HepG2 (cell line): ENCODE measurements at regions not wholly inside any gene's neighbourhood (a gene's known extent, or its start where the extent isn't known, plus 50 kb on each side); places are given as distances from the start of the nearest gene placed in this dataset.

ENCODE experiments used
- ATAC-seq: fragments of 200-7000 bp; cut with Tn5 transposase; 3 replicates; pipeline ENCODE4 v1.9.1; 2020; ENCODE audit warnings: mild to moderate bottlenecking, moderate library complexity
- BruUV-seq: library from RNA; stranded (reverse); fragments of 400-500 nt; replicated peaks from 2 replicates; lab custom pipeline; 2021; lab: Mats Ljungman, UMichigan
- CTCF ChIA-PET: fragments of 300-600 bp; formaldehyde crosslinking; extraction: SDS; loops from one replicate; lab custom pipeline; 2021; ENCODE audit warnings: low total read pairs, inconsistent platforms, low intra/inter-chr PET ratio; lab: Yijun Ruan, JAX
- POLR2A ChIA-PET: fragments of 350-600 bp; sonication (Branson Sonifier 250); formaldehyde crosslinking; loops from one replicate; lab custom pipeline; 2020; ENCODE audit warnings: antibody characterized with exemption, inconsistent platforms; lab: Yijun Ruan, JAX
- DNase-seq: peaks from one replicate; pipeline ENCODE4 v3.0.0-alpha.2; 2015; ENCODE audit warnings: low spot score
- FAIRE-seq: peaks from 3 replicates; lab custom pipeline; 2011; peaks lifted over from hg19 to GRCh38; lab: Jason Lieb, UNC
- H2AFZ ChIP-seq: one replicate; pipeline ENCODE4 v1.6.1; 2011; ENCODE audit warnings: low read length, inconsistent platforms
- H3K27ac ChIP-seq: fragments of 300-600 bp; 3 replicates; pipeline ENCODE4 v1.8.0; 2011; ENCODE audit warnings: mixed run types, mild to moderate bottlenecking, mixed read lengths, low read length, inconsistent platforms; ENCODE audit not compliant: insufficient read depth; ENCODE audit errors: extremely low read length
- H3K27me3 ChIP-seq, 2 experiments: fragments of 200-600 bp in 1 of 2; 2 replicates in 1 of 2; 3 replicates in 1 of 2; pipeline versions ENCODE4 v1.6.0 to v1.8.0; 2011; ENCODE audit warnings: low read length in 2 of 2, mild to moderate bottlenecking in 2 of 2, moderate library complexity in 2 of 2, inconsistent platforms in 1 of 2; ENCODE audit not compliant: insufficient read depth in 2 of 2, control insufficient read depth in 1 of 2
- H3K36me3 ChIP-seq, 2 experiments: fragments of 200-600 bp in 1 of 2; replicated peaks in 1 of 2; 2 replicates in 1 of 2; 3 replicates in 1 of 2; pipeline versions ENCODE4 v1.5.1 to v1.8.0; 2011; ENCODE audit warnings: low read length in 2 of 2, inconsistent platforms in 1 of 2; ENCODE audit not compliant: insufficient read depth in 2 of 2, control insufficient read depth in 1 of 2
- H3K4me1 ChIP-seq: 2 replicates; pipeline ENCODE4 v1.5.1; 2012; ENCODE audit warnings: low read length, inconsistent platforms; ENCODE audit not compliant: insufficient read depth
- H3K4me2 ChIP-seq: 2 replicates; pipeline ENCODE4 v1.6.0; 2011; ENCODE audit warnings: low read depth, low read length, inconsistent platforms
- H3K4me3 ChIP-seq, 3 experiments: fragments of 200-600 bp in 1 of 3; sonication (generic), shearing (Covaris generic) in 1 of 3; replicated peaks in 1 of 3; 2 replicates each; pipeline ENCODE4 v1.5.1; 2011 to 2016; ENCODE audit warnings: low read length in 3 of 3, inconsistent platforms in 2 of 3, low read depth in 2 of 3, mild to moderate bottlenecking in 2 of 3, control low read depth in 1 of 3, mixed read lengths in 1 of 3; ENCODE audit not compliant: insufficient read depth in 1 of 3
- H3K79me2 ChIP-seq: one replicate; pipeline ENCODE4 v1.6.1; 2011; ENCODE audit warnings: low read length, inconsistent platforms; ENCODE audit not compliant: insufficient read depth
- H3K9ac ChIP-seq: 2 replicates; pipeline ENCODE4 v1.6.0; 2011; ENCODE audit warnings: mild to moderate bottlenecking, low read depth, low read length, inconsistent platforms; ENCODE audit not compliant: insufficient read depth
- H3K9me3 ChIP-seq: 2 replicates; pipeline ENCODE4 v1.5.1; 2012; ENCODE audit warnings: mild to moderate bottlenecking, low read length
- H4K20me1 ChIP-seq: 2 replicates; pipeline ENCODE4 v1.6.0; 2011; ENCODE audit warnings: inconsistent platforms, mild to moderate bottlenecking, low read length, moderate library complexity; ENCODE audit not compliant: insufficient read depth
- AHR ChIP-seq: IDR thresholded peaks from 2 replicates; pipeline ENCODE4 v1.6.1; 2018; ENCODE audit warnings: missing genetic modification reagents, missing compliant biosample characterization
- ARNTL ChIP-seq: sonication (generic); formaldehyde crosslinking; IDR thresholded peaks from 2 replicates; pipeline ENCODE4 v1.4.0; 2020; ENCODE audit warnings: mild to moderate bottlenecking, missing genetic modification reagents
- MAFF ChIP-seq: IDR thresholded peaks from 2 replicates; pipeline ENCODE4 v1.6.1; 2011; ENCODE audit warnings: low read depth, low read length, improper control_type of control experiment
- MAFK ChIP-seq, 2 experiments: IDR thresholded peaks in 1 of 2; conservative IDR thresholded peaks in 1 of 2; 2 replicates each; pipeline ENCODE4 v1.6.1; 2011; ENCODE audit warnings: improper control_type of control experiment in 2 of 2, low read length in 2 of 2
- PCBP1 ChIP-seq: fragments of 200-400 bp; formaldehyde crosslinking; IDR thresholded peaks from 2 replicates; pipeline ENCODE4 v1.6.1; 2017; ENCODE audit warnings: mild to moderate bottlenecking, low read depth, low read length, borderline replicate concordance
- RXRB ChIP-seq: IDR thresholded peaks from 2 replicates; pipeline ENCODE4 v1.6.1; 2016; ENCODE audit warnings: borderline replicate concordance, missing genetic modification reagents, missing compliant biosample characterization
- XBP1 ChIP-seq: sonication (generic); formaldehyde crosslinking; IDR thresholded peaks from 2 replicates; pipeline ENCODE4 v1.5.0; 2020; ENCODE audit warnings: missing genetic modification reagents
- ZBTB7B ChIP-seq: sonication (generic); formaldehyde crosslinking; IDR thresholded peaks from 2 replicates; pipeline ENCODE4 v1.4.0; 2020; ENCODE audit warnings: missing genetic modification reagents
- ZNF101 ChIP-seq: sonication (generic); formaldehyde crosslinking; IDR thresholded peaks from 2 replicates; pipeline ENCODE4 v1.4.0; 2020; ENCODE audit warnings: mild to moderate bottlenecking, low read depth, missing genetic modification reagents, borderline replicate concordance
- ZNF225 ChIP-seq: sonication (generic); formaldehyde crosslinking; IDR thresholded peaks from 2 replicates; pipeline ENCODE4 v1.4.0; 2020; ENCODE audit warnings: mild to moderate bottlenecking, missing genetic modification reagents
- ZNF33B ChIP-seq: sonication (generic); formaldehyde crosslinking; IDR thresholded peaks from 2 replicates; pipeline ENCODE4 v1.5.1; 2020; ENCODE audit warnings: mild to moderate bottlenecking, missing genetic modification reagents
- ZNF615 ChIP-seq: sonication (generic); formaldehyde crosslinking; IDR thresholded peaks from 2 replicates; pipeline ENCODE4 v1.5.0; 2020; ENCODE audit warnings: mild to moderate bottlenecking, missing genetic modification reagents, borderline replicate concordance
- WGBS: methylation state at CpG from one replicate; pipeline ENCODE4 v1.1.6; 2017; ENCODE audit warnings: low lambda C conversion rate; 5-methylcytosine and 5-hydroxymethylcytosine counted together
- in situ Hi-C: cut with HindIII; loops from 2 replicates; pipeline ENCODE4 v1.10.0; 2017; ENCODE audit warnings: low pct_unique_long_range_greater_than_20kb; ENCODE audit not compliant: extremely low pct_ligation_motif_present
- intact Hi-C: fragments of 100-400 bp; cut with micrococcal nuclease; formaldehyde crosslinking; loops from one replicate; pipeline ENCODE4 v1.10.0; 2022; ENCODE audit not compliant: unreplicated experiment
- TF ChIP-seq, protein P1 (sequence below), 2 experiments: sonication (generic) in 1 of 2; formaldehyde crosslinking in 1 of 2; IDR thresholded peaks; 2 replicates each; pipeline versions ENCODE4 v1.6.1 to v1.9.0; 2014 to 2022; ENCODE audit warnings: antibody characterized with exemption in 1 of 2, borderline replicate concordance in 1 of 2, inconsistent platforms in 1 of 2, low read depth in 1 of 2, missing genetic modification reagents in 1 of 2

DNA sequence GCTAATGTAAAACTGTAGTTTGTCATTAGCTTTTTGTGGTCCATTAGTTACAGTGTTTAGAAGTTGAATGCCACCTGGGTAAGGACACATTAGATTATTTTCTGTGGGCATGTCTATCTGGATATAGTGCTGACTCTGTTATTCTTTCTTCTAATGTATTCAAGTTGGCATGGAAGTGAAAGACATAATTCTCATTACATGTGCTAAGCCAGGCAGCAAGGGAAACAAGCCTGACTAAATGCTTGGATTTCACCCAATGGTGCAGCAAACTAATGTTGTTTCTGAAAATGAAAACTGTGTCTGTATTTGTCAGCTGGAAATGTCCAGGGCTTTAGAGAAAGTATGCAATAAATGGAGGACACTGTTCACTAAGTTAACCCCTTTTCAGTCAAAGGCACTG lies 100.7 kb downstream of the NUP35 start:
- no peaks in the 10 kb centered on the region for H3K79me2 ChIP-seq
- ATAC-seq (no peak), FAIRE-seq (no peak), DNase-seq (no peak)
- no peaks in the 10 kb centered on the region for H3K4me1 ChIP-seq
- CTCF ChIA-PET: no interaction called here
- POLR2A ChIA-PET: no interaction called here
- no TSS peak for BruUV-seq
- no peak overlapping the region for H2AFZ ChIP-seq
- no peak overlapping the region for H3K27ac ChIP-seq
- in situ Hi-C loops: no loop called here
- no peaks in the 10 kb centered on the region for H4K20me1 ChIP-seq
- H3K4me2 ChIP-seq: no peak overlapping the region
- no peak overlapping the region for H3K4me3 ChIP-seq
- TF ChIP-seq XBP1 (no peak), MAFF (peak; percentile 49; the same call in 1 of the 2 replicates), ARNTL (CRISPR knock-in tag) (no peak), ZNF101 (no peak), MAFK (conservative IDR thresholded peaks at IDR 0.05 in 1 of 2, IDR thresholded peaks at IDR 0.05 in 1 of 2; ENCODE audit: low read length in 2 of 2) (peak; percentile 19 to 59; a peak in 1 of 4 replicates), ZNF615 (no peak), AHR (CRISPR knock-in tag) (no peak)
- TF ChIP-seq, all 625 proteins: peak for 2
- Histone ChIP-seq H3K9ac (no peak overlapping the region), H3K27me3 (no peaks in the 10 kb centered on the region), H3K36me3 (no peaks in the 10 kb centered on the region), H3K9me3 (no peaks in the 10 kb centered on the region)
- intact Hi-C loops: no loop called here

DNA sequence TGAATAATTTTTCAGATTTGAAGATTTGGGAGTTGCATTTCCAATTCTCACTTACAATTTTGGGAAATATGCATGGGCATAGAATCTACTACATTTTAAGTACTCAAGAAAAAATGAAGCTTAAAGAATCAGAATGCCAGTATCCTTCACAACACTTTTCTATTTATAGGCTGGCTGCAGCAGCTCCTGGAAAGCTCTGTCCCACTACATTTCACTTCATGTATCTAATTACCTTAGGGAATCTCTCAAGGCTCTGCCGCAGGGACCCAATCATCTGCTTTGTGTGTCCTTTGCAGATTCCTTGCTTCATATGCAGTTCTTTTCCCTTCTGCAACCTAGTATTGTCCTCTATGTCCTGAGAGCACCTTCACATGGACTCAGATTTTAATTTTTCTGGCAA lies 102.9 kb downstream of the NUP35 start:
- in situ Hi-C loops: no loop called here
- no TSS peak for BruUV-seq
- CTCF ChIA-PET: no interaction called here
- FAIRE-seq: no peak
- no peaks in the 10 kb centered on the region for H4K20me1 ChIP-seq
- 100% methylated on average over 1 of the region's 1 CpG for WGBS
- no peaks in the 10 kb centered on the region for H3K36me3 ChIP-seq
- intact Hi-C loops: no loop called here
- ATAC-seq: no peak
- H3K9ac ChIP-seq: no peak overlapping the region
- no peak overlapping the region for H2AFZ ChIP-seq
- no peaks in the 10 kb centered on the region for H3K79me2 ChIP-seq
- TF ChIP-seq RXRB (CRISPR knock-in tag) (no peak), ZNF33B (no peak), PCBP1 (no peak), ZNF225 (CRISPR knock-in tag) (no peak), ZBTB7B (no peak)
- TF ChIP-seq, protein P1, sequence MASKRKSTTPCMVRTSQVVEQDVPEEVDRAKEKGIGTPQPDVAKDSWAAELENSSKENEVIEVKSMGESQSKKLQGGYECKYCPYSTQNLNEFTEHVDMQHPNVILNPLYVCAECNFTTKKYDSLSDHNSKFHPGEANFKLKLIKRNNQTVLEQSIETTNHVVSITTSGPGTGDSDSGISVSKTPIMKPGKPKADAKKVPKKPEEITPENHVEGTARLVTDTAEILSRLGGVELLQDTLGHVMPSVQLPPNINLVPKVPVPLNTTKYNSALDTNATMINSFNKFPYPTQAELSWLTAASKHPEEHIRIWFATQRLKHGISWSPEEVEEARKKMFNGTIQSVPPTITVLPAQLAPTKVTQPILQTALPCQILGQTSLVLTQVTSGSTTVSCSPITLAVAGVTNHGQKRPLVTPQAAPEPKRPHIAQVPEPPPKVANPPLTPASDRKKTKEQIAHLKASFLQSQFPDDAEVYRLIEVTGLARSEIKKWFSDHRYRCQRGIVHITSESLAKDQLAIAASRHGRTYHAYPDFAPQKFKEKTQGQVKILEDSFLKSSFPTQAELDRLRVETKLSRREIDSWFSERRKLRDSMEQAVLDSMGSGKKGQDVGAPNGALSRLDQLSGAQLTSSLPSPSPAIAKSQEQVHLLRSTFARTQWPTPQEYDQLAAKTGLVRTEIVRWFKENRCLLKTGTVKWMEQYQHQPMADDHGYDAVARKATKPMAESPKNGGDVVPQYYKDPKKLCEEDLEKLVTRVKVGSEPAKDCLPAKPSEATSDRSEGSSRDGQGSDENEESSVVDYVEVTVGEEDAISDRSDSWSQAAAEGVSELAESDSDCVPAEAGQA (IDR thresholded peaks at IDR 0.05; ENCODE audit: low read depth): no peak
- TF ChIP-seq, protein P1 (CRISPR knock-in tag; IDR thresholded peaks at IDR 0.05; ENCODE audit: borderline replicate concordance): no peak
- no peak for DNase-seq
- H3K4me3 ChIP-seq: no peak overlapping the region
- no peaks in the 10 kb centered on the region for H3K27me3 ChIP-seq
- no peak overlapping the region for H3K27ac ChIP-seq
- POLR2A ChIA-PET: no interaction called here
- H3K4me2 ChIP-seq: no peak overlapping the region
- no peaks in the 10 kb centered on the region for H3K4me1 ChIP-seq
- H3K9me3 ChIP-seq: no peaks in the 10 kb centered on the region
